ENCODE measurements at regions not wholly inside any gene's neighbourhood (a gene's known extent, or its start where the extent isn't known, plus 50 kb on each side); places are given as distances from the start of the nearest gene placed in this dataset.
"Not testable (repeated sequence)": the region's sequence is repeated elsewhere in the genome, so short reads cannot be mapped to it uniquely, and the experiment has no call there.

- DNase-seq = no peak
Observed at GRCh38 chr20:56890011-56890410, 260.9 kb downstream of the TFAP2C start.

- DNase-seq = no peak
Observed at GRCh38 chr20:56893226-56893917, 264.3 kb downstream of the TFAP2C start.

GRCh38 chr20:56896447-56896846, 267.3 kb downstream of the TFAP2C start:
- DNase-seq = no peak

GRCh38 chr20:56897318-56897957, 268.3 kb downstream of the TFAP2C start:
- DNase-seq = no peak

- DNase-seq = no peak
Observed at GRCh38 chr20:56897958-56898349, 268.8 kb downstream of the TFAP2C start.

GRCh38 chr20:56899506-56899905, 270.4 kb downstream of the TFAP2C start:
- DNase-seq = no peak

- no peak for DNase-seq
Observed at GRCh38 chr20:56900252-56900651, 271.1 kb downstream of the TFAP2C start.

GRCh38 chr20:56903421-56903820, 274.3 kb downstream of the TFAP2C start:
- DNase-seq = no peak

- no peak for DNase-seq
Observed at GRCh38 chr20:56903858-56904257, 274.8 kb downstream of the TFAP2C start.

GRCh38 chr20:56909918-56910714, 281.0 kb downstream of the TFAP2C start:
- DNase-seq = no peak

GRCh38 chr20:56911946-56912345, 282.8 kb downstream of the TFAP2C start:
- DNase-seq = no peak

- no peak for DNase-seq
Observed at GRCh38 chr20:56914532-56914931, 285.4 kb downstream of the TFAP2C start.

- no peak for DNase-seq
Observed at GRCh38 chr20:56916345-56916622, 287.2 kb downstream of the TFAP2C start.

GRCh38 chr20:56920041-56920440, 290.9 kb downstream of the TFAP2C start:
- not testable (repeated sequence) for DNase-seq

- DNase-seq = no peak
Observed at GRCh38 chr20:56922497-56922896, 293.4 kb downstream of the TFAP2C start.

- no peak for DNase-seq
Observed at GRCh38 chr20:56924292-56925081, 295.4 kb downstream of the TFAP2C start.

- DNase-seq = no peak
Observed at GRCh38 chr20:56925082-56925830, 296.1 kb downstream of the TFAP2C start.

- DNase-seq = no peak
Observed at GRCh38 chr20:56925831-56926170, 296.7 kb downstream of the TFAP2C start.

- DNase-seq = no peak
Observed at GRCh38 chr20:56926501-56926900, 297.4 kb downstream of the TFAP2C start.

- DNase-seq = no peak
Observed at GRCh38 chr20:56927127-56927526, 298.0 kb downstream of the TFAP2C start.

GRCh38 chr20:56928007-56928406, 298.9 kb downstream of the TFAP2C start:
- no peak for DNase-seq

GRCh38 chr20:56929606-56930005, 300.5 kb downstream of the TFAP2C start:
- no peak for DNase-seq

- DNase-seq = no peak
Observed at GRCh38 chr20:56930876-56931275, 301.8 kb downstream of the TFAP2C start.

Measured in activated CD4-positive, alpha-beta T cell treated with anti-CD3 and anti-CD28 coated beads, Interleukin-2, amount 50 U/mL, for 4 hours (primary cell).